Peyer's patch (tissue), 4 donors: ENCODE measurements at regions not wholly inside any gene's neighbourhood (a gene's known extent, or its start where the extent isn't known, plus 50 kb on each side); places are given as distances from the start of the nearest gene placed in this dataset.

ENCODE experiments used
- POLR2A ChIP-seq, 2 donors: fragments of 450-650 bp; IDR thresholded peaks; one replicate each; pipeline ENCODE4 v1.5.1; 2017; ENCODE audit warnings: antibody characterized with exemption in 2 of 2, mild to moderate bottlenecking in 2 of 2, moderate library complexity in 2 of 2
- TF ChIP-seq, protein P1 (sequence below), 6 experiments: fragments of 450-650 bp in 4 of 6; fragments of 200-600 bp in 2 of 6; sonication (generic) in 1 of 6; IDR thresholded peaks; one replicate each; pipeline ENCODE4 v1.5.1; 2017 to 2019; ENCODE audit warnings: antibody characterized with exemption in 6 of 6, mild to moderate bottlenecking in 3 of 6, moderate library complexity in 1 of 6

DNA sequence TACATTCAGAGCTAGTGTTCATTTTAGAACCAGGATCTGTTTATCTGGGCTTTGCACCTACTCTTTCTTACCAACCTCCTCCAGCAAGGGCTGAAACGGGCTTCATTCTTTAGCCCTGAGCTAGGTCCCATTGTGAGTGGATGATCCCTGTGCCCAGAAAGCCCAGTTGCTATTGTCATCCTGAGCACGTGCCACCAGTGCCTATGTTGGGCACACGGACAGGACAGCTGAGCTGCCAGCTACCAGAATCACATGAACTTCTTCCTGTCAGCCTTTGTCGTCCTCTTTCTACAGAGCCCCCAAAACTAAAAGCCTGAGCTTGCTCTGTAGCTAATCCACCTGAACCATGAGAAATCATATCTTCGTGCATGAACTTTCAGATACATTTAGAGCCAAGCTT, 74.4 kb upstream of the NTM start:
- TF ChIP-seq, protein P1, sequence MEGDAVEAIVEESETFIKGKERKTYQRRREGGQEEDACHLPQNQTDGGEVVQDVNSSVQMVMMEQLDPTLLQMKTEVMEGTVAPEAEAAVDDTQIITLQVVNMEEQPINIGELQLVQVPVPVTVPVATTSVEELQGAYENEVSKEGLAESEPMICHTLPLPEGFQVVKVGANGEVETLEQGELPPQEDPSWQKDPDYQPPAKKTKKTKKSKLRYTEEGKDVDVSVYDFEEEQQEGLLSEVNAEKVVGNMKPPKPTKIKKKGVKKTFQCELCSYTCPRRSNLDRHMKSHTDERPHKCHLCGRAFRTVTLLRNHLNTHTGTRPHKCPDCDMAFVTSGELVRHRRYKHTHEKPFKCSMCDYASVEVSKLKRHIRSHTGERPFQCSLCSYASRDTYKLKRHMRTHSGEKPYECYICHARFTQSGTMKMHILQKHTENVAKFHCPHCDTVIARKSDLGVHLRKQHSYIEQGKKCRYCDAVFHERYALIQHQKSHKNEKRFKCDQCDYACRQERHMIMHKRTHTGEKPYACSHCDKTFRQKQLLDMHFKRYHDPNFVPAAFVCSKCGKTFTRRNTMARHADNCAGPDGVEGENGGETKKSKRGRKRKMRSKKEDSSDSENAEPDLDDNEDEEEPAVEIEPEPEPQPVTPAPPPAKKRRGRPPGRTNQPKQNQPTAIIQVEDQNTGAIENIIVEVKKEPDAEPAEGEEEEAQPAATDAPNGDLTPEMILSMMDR (IDR thresholded peaks at IDR 0.05), result no peak
- TF ChIP-seq POLR2A (IDR thresholded peaks at IDR 0.05), result no peak
